HEK293 (cell line): ENCODE measurements at regions not wholly inside any gene's neighbourhood (a gene's known extent, or its start where the extent isn't known, plus 50 kb on each side); places are given as distances from the start of the nearest gene placed in this dataset.

Source experiments
- CTCF ChIP-seq: fragments of 450-650 bp; formaldehyde crosslinking; IDR thresholded peaks from 2 replicates; pipeline ENCODE4 v1.5.1; 2016; ENCODE audit warnings: missing biosample characterization, missing genetic modification characterization
- REST ChIP-seq: fragments of 450-650 bp; formaldehyde crosslinking; IDR thresholded peaks from 2 replicates; pipeline ENCODE4 v1.5.1; 2016; ENCODE audit warnings: missing biosample characterization, missing genetic modification characterization
- ZEB2 ChIP-seq: fragments of 450-650 bp; formaldehyde crosslinking; IDR thresholded peaks from 2 replicates; pipeline ENCODE4 v1.5.1; 2016; ENCODE audit warnings: missing biosample characterization, missing genetic modification characterization
- ZNF292 ChIP-seq: fragments of 450-650 bp; formaldehyde crosslinking; IDR thresholded peaks from 2 replicates; pipeline ENCODE4 v1.5.1; 2016; ENCODE audit warnings: low read depth, missing biosample characterization, missing genetic modification characterization, borderline replicate concordance
- ZNF48 ChIP-seq: fragments of 450-650 bp; formaldehyde crosslinking; IDR thresholded peaks from 2 replicates; pipeline ENCODE4 v1.5.1; 2016; ENCODE audit warnings: missing biosample characterization, missing genetic modification characterization
- ZNF549 ChIP-seq: fragments of 450-650 bp; IDR thresholded peaks from 2 replicates; pipeline ENCODE4 v1.5.1; 2018; ENCODE audit warnings: missing biosample characterization, missing genetic modification characterization, mild to moderate bottlenecking, inconsistent platforms, moderate library complexity
- ZNF561 ChIP-seq: fragments of 450-650 bp; IDR thresholded peaks from 2 replicates; pipeline ENCODE4 v1.5.1; 2018; ENCODE audit warnings: missing biosample characterization, missing genetic modification characterization, borderline replicate concordance

- TF ChIP-seq ZNF561 (tag by site-specific recombination) (no peak), CTCF (tag by site-specific recombination) (no peak), ZNF549 (tag by site-specific recombination) (no peak), ZNF292 (tag by site-specific recombination) (no peak), REST (no peak), ZEB2 (tag by site-specific recombination) (no peak), ZNF48 (tag by site-specific recombination) (no peak)
These were observed 76.7 kb upstream of the UNC5A start for GRCh38 chr5:176733406-176734262.
